CD4-positive, alpha-beta T cell treated with Interleukin-12 subunit alpha and Interleukin-12 subunit beta, for 1 hour (primary cell): ENCODE measurements at regions not wholly inside any gene's neighbourhood (a gene's known extent, or its start where the extent isn't known, plus 50 kb on each side); places are given as distances from the start of the nearest gene placed in this dataset.

Experiments
- DNase-seq: peaks from one replicate; pipeline ENCODE4 v3.0.0-alpha.2; 2020

- DNase-seq, result no peak
These were observed 173.9 kb upstream of the GRIP1 start for GRCh38 chr12:66852765-66853164.

- no peak for DNase-seq
These were observed 181.0 kb upstream of the GRIP1 start for GRCh38 chr12:66859751-66860440.

GRCh38 chr12:66860752-66861750, 182.2 kb upstream of the GRIP1 start:
- DNase-seq, result peak; percentile 60

GRCh38 chr12:66862356-66862985, 183.6 kb upstream of the GRIP1 start:
- DNase-seq, result no peak

GRCh38 chr12:66863276-66863675, 184.4 kb upstream of the GRIP1 start:
- DNase-seq, result no peak

- no peak for DNase-seq
These were observed 199.0 kb upstream of the GRIP1 start for GRCh38 chr12:66877925-66878324.

- DNase-seq, result no peak
These were observed 200.5 kb upstream of the GRIP1 start for GRCh38 chr12:66879409-66879808.

GRCh38 chr12:66881386-66881785, 202.5 kb upstream of the GRIP1 start:
- DNase-seq, result no peak

DNA sequence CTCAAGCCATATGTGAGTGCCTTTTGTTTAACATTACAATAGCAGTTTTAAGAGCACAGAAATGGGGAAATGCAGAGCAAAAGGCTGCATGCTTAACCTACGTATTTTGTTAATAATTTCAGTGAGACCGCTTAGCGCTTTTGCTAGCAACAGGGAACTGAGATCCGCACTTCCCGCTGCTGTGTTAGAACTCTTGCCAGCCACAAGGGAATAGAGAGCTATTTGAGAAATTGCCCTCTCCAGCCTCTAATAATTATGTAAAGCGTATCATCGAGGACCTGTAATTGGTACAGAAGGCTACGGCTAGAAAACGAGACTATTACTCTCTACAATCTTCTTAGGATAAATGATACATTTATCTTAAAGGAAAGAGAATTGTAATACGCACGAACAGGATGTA, 205.2 kb upstream of the GRIP1 start:
- no peak for DNase-seq

- no peak for DNase-seq
These were observed 206.4 kb upstream of the GRIP1 start for GRCh38 chr12:66885115-66885875.

DNA sequence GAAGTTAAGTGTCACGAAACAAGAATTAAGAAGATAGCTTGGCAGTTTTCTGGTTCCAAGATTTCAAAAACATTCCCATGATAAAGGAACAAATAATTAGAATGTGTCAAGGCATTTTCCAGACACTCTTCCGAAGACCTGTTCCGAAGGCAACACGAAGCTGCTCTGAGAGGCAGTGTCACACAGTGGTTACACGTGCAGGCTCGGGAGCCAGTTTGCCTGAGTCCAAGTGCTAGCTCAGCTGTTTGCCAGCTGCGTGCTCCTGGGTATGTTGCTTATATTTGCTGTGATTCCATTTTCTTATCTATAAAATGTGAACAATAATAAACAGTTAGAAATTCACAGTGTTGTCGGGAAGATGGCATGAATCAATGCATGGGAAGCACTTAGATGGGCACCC, 217.9 kb upstream of the GRIP1 start:
- DNase-seq, result no peak

GRCh38 chr12:66898700-66899469, 220.0 kb upstream of the GRIP1 start:
- no peak for DNase-seq

GRCh38 chr12:66899588-66899987, 220.7 kb upstream of the GRIP1 start:
- no peak for DNase-seq

GRCh38 chr12:66900616-66901015, 221.7 kb upstream of the GRIP1 start:
- no peak for DNase-seq

DNA sequence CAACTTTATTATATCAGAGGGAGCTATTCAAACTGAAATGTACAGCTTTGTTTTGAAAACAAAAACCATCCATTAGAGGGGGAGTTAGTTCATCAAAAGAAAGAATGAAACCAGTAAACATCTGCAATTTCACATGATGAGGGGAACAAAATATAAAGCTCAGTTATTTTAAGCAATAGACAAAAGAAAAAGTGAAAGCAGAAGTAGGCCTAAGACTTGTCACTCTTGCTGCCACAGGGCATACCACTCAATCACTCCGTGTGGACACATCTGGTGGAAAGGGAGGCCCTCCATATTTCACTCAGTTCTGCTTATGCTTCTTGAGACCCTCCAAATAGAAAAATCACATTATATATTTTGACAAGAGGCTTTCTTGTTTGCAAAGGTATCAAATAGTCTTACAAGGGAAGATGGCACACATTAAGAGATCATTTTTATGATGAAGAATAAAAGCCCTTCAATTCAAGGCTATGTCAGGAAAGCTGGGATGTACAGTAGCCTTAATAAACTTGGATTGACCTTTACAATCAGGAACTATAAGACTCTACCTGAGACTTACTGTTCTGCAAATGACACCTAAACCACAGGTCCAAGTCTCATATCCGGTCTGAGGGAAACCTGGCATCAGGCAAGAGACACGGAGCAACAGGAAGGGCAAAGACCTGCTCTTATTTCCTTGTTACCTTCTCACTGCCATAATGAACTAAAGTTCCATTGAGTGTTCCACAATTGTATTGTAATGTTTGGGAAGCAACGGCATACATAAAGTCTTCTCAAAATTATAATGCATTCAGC, 222.5 kb upstream of the GRIP1 start:
- no peak for DNase-seq

DNA sequence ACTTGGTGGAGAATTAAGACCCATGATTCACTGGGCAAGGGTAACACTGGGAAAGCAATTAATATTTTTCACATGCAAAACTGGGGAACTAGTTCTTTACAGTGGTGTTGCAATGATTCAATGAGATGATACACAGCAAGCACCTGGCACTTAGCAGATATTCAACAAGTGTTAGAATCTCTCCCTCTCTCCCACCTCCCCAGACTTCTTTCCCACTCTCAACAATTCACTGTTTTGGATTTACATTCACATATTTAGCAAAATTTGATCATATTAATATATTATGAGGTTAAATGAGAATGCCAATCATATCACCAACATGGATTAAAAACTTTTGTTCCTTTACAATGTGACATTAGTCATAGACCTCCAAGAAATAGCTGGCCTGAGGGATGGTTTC, 223.1 kb upstream of the GRIP1 start:
- DNase-seq, result no peak

DNA sequence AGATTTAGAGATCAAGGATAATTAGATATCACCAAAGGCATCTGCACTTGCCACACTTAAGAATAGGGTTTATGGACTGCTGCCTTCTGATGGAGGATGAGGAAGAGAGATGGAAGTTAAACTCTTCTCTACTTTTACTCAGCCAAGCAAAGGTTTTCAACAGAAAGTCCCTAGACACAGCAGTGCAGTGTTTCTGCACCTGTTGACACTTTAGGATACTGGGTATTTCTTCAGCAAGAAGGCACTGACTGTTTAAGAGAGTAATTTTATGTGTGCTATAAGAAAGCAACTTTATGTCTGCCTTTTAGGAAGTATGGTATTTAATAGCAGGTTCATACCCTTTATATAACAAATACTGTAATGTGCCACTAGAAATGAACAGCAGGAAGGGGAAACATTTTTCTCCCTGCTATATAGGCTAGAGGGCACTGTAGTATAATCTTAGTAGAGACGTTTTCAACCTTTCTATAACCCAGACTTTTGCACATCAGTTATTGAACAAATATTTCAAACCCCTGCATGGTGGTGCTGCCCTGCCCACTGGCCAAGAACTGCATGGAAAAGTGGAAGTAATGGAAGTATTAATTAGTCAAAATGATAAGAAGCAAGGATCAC, 225.0 kb upstream of the GRIP1 start:
- DNase-seq, result peak; percentile 14

- no peak for DNase-seq
These were observed 226.3 kb upstream of the GRIP1 start for GRCh38 chr12:66905201-66905600.

DNA sequence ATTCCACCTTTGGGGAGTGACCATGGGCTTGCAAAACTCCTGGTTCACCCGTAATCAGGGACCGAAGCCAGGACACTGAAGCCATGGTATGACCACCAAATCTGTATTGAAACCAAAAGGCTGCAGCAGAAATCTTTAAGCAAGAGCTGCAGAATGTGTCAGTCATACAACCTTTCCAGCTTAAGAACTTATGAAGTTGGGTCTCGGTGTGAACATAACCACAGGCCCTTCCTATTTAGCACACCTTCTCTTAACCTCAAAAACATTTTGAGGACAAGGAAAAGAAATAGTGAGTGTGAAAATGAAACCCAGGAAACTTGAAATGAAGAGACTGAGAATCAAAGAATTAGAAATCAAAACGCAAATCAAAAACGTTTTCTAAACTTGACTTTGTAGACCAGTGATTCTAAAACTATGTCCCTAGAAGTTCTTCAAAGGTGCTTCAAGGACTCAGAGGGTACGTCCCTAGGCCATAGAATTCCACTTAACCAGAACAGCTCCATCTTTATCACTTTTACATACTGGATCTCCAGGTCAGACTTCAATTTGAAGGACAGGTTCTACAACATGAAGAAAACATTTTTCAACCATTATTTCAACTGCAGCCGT, 231.6 kb upstream of the GRIP1 start:
- peak; percentile 6 for DNase-seq

DNA sequence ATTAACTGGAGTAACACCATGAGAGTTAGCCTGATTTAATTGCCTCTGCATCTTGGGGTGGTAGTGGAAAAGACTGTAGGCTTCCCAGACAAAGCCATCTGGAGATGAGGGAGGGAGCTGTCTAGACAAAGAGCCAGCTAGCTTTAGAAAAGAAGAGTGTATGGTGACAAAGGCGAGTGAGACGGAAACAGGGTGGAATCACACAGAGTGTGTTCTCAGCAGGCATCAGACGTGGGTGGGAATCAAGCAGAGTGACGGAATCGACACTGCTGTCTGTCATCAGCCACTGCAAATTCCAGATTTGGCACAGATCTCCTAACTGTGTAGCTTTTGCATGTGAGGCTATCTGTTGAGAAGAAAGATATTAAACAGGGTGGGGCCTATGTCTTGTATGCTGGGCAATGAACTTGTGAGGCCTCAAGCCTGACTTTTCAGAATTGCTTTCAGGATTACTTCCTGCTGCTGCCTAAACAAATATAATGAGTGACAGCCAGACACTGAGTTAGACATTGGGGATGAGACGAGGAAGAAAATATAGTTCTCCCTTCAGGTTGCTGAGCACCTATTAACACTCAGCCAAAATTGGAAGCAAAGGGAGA, 236.5 kb upstream of the GRIP1 start:
- DNase-seq, result no peak
